ENCODE measurements at regions not wholly inside any gene's neighbourhood (a gene's known extent, or its start where the extent isn't known, plus 50 kb on each side); places are given as distances from the start of the nearest gene placed in this dataset.

- Histone ChIP-seq H3K56ac (ENCODE audit: insufficient read length, low read depth, low read length) (no peak overlapping the region), H2AFZ (ENCODE audit: low read length) (no peak overlapping the region), H3K27ac (ENCODE audit: insufficient read length, low read depth, low read length) (no peak overlapping the region), H2AK5ac (ENCODE audit: insufficient read length, low read length) (no peak overlapping the region), H3K27me3 (ENCODE audit: insufficient read depth, low read length) (no peaks in the 10 kb centered on the region), H2BK15ac (ENCODE audit: low read depth, low read length) (no peak overlapping the region), H4K8ac (replicated peaks; ENCODE audit: insufficient read length, low read depth, low read length) (no peak overlapping the region), H2BK20ac (ENCODE audit: low read depth, low read length, poor library complexity, severe bottlenecking) (no peak overlapping the region), H3K23ac (ENCODE audit: insufficient read length, low read depth, low read length) (no peak overlapping the region), H2BK120ac (ENCODE audit: low read depth, low read length, poor library complexity, severe bottlenecking) (no peak overlapping the region), H3K79me1 (ENCODE audit: insufficient read depth, low read depth, low read length, poor library complexity, severe bottlenecking) (no peaks in the 10 kb centered on the region), H3K79me2 (ENCODE audit: insufficient read depth, low read length) (no peaks in the 10 kb centered on the region), H3K9ac (ENCODE audit: extremely low read depth, insufficient read length, low read length) (no peak overlapping the region), H3K9me3 (ENCODE audit: control insufficient read depth, low read depth, low read length) (no peaks in the 10 kb centered on the region), H3K14ac (ENCODE audit: insufficient read depth, low read length) (no peak overlapping the region), H3K4ac (ENCODE audit: low read depth, low read length) (no peak overlapping the region), H3T11ph (ENCODE audit: low read length) (no peak overlapping the region), H2BK5ac (ENCODE audit: insufficient read length, low read length) (no peak overlapping the region), H4K20me1 (ENCODE audit: control insufficient read depth, insufficient read depth, insufficient read length) (no peaks in the 10 kb centered on the region), H3K23me2 (ENCODE audit: insufficient read length, low read depth, low read length, poor library complexity, severe bottlenecking) (no peaks in the 10 kb centered on the region), H4K91ac (ENCODE audit: insufficient read length, low read depth, low read length) (no peak overlapping the region), H3K4me1 (ENCODE audit: insufficient read depth, low read length) (peaks cover 2% of the 10 kb centered on the region; the same call in 1 of the 2 replicates), H4K5ac (ENCODE audit: insufficient read length, low read depth, low read length) (no peak overlapping the region), H3K4me2 (ENCODE audit: insufficient read depth, insufficient read length, low read length) (no peak overlapping the region), H3K18ac (ENCODE audit: insufficient read length, low read depth, low read length) (no peak overlapping the region), H2BK12ac (ENCODE audit: insufficient read length, low read depth, low read length) (no peak overlapping the region)
- Mint-ChIP-seq H3K4me3 (no peak overlapping the region), H3K9me3 (no peaks in the 10 kb centered on the region; a peak in 2 of 5 replicates), H3K27ac (no peak overlapping the region), H3K36me3 (ENCODE audit: insufficient read depth in 1 of 3, low read depth in 3 of 3) (no peaks in the 10 kb centered on the region), H3K4me1 (peaks cover 44 to 57% of the 10 kb centered on the region in 2 experiments), H3K27me3 (ENCODE audit: low read depth) (peaks cover 8% of the 10 kb centered on the region)
- TF ChIP-seq, protein P1, sequence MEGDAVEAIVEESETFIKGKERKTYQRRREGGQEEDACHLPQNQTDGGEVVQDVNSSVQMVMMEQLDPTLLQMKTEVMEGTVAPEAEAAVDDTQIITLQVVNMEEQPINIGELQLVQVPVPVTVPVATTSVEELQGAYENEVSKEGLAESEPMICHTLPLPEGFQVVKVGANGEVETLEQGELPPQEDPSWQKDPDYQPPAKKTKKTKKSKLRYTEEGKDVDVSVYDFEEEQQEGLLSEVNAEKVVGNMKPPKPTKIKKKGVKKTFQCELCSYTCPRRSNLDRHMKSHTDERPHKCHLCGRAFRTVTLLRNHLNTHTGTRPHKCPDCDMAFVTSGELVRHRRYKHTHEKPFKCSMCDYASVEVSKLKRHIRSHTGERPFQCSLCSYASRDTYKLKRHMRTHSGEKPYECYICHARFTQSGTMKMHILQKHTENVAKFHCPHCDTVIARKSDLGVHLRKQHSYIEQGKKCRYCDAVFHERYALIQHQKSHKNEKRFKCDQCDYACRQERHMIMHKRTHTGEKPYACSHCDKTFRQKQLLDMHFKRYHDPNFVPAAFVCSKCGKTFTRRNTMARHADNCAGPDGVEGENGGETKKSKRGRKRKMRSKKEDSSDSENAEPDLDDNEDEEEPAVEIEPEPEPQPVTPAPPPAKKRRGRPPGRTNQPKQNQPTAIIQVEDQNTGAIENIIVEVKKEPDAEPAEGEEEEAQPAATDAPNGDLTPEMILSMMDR (conservative IDR thresholded peaks at IDR 0.05) = no peak
- DNase-seq = no peak
- no CpG with 5 or more reads among the region's 1 CpG for WGBS (ENCODE audit: extremely low coverage, insufficient read length, low lambda C conversion rate)
These were observed 195.4 kb upstream of the LHX5 start for GRCh38 chr12:113667095-113667494.

All from H9 (cell line).